GM21390 (cell line): ENCODE measurements at regions not wholly inside any gene's neighbourhood (a gene's known extent, or its start where the extent isn't known, plus 50 kb on each side); places are given as distances from the start of the nearest gene placed in this dataset.

Source experiments
- ATAC-seq: cut with Tn5 transposase; IDR thresholded peaks from one replicate; pipeline ENCODE4 v1.9.1; 2021; ENCODE audit not compliant: unreplicated experiment

DNA sequence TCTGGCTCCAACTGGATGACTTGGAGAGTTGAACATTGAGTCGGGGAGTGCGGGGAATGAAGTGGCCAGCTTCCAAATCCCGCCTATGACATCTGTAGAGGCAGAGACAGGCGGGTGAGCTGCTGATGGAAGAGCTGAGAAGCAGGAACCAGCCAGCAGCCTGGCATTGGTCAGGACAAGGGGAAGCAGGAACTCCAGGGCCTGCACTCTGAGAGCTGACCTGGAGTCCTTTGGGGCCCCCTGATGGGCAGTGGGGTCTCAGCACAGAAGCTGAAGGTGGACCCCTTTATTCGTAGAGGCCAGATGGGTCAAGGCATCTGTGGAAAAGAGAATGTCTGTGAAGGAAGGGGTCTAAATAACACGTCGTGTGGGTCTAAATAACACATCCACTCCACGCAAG lies 57.0 kb downstream of the SEC61G start:
- no peak for ATAC-seq

DNA sequence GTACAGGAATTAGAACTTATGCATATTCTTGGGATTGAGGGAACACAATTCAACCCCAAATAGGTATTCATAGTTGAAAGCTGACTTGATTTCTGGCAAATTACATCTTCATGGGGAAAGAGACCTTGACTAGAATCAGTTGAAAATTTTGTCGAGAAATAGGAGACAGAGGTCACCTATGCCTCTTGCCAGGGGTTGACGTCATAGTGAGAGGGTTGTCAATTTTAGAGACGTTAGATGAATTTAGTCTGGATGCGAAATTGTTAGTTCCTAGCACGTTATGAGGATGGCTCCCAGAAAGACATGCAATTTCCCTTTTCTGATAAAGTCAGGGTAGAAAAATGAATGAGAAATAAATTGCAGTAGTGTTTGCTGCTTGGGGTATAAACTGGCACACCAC lies 59.3 kb downstream of the SEC61G start:
- ATAC-seq, result no peak

DNA sequence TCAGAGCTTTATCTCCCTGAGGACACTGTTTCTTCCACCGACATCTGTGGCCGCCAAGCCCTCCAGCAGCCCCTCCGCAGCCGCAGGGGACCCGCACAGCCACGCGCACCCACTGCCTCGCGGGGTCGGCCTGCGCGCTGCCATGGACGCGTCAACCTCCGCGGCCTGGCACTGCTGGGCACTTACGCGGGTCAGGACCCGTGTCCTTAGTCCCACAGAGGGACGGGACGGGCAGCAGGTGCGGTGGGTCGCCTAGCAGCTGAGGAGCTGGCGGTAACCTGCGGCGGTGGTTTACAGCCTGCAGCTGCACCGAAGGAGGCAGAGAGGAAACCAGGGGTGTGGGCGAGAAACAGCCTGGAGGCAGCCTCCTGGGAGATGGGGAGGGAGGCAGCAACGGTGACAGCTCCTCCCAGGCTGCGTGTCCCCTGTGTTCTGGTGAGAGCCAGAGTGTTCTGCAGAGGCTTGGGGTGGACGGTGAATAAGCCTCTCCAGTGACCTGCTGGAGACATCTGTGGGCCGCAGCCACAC lies 61.3 kb downstream of the SEC61G start:
- no peak for ATAC-seq

DNA sequence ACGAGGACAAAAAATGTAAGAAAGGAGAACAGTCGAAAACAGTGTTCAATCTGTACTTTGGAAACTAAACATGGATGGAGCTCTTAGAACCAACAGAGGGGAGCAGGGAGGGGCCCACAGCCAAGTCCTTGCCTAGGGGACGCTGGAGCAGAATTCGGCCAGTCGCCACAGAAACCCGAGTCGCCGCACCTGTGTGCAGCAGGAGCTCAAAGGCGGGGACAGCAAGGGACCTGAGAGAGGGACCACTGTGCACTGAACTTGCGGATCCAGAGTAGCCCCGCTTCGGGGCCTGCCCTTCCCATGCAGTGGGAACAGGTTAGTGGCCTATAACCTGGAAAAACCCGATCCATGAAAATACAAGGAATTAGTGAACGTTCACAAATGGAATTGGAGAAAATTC lies 68.1 kb downstream of the SEC61G start:
- no peak for ATAC-seq

DNA sequence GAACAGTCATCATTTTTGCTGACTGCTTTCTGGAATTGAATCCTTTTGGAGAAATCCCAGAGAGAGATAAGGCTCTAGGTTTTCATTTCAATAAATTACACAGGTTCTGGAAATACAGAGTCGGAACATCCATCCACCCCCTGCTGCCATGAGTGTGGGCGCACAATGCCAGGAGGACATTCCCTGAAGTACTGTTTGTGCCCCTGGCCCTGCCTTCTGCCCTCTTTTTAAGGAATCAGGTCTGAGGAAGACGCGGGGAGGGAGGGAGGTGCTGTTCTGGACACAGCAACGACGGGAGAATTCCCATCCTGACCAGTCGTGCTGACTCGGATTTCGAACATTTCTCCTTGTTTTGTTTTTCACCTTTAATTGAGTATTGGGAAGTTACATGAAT lies 69.0 kb downstream of the SEC61G start:
- ATAC-seq, result no peak

DNA sequence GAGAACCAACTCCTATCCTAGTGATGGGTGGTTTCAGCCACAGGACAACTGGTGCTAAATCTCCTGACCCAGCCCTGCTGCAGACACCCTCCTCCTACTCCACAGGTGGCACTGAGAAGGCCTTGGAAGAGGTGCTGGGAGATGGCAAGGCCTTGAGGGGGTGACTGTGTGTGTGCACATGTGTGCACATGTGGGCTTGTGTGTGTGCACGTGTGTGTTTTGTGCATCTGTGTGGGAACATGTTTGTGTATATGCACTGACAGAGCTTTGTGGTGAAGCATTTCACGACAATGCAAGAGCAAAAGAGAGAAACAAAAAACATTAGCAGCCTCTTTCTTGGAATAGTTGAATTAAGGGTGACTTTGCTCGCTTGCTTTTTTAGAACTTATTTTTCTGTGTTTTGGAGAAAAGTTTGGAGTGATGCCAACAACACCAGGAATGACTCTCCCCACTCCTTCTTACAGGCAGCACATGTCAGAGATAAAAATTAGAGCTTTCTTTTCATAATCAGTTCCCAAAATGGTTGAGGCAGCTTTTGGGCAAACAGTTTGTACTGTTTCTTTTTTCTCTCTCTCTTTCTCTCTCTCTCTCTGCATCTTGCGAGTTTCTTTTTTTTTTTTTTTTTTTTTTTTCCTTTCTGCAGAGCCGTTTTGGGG lies 69.5 kb downstream of the SEC61G start:
- no peak for ATAC-seq

DNA sequence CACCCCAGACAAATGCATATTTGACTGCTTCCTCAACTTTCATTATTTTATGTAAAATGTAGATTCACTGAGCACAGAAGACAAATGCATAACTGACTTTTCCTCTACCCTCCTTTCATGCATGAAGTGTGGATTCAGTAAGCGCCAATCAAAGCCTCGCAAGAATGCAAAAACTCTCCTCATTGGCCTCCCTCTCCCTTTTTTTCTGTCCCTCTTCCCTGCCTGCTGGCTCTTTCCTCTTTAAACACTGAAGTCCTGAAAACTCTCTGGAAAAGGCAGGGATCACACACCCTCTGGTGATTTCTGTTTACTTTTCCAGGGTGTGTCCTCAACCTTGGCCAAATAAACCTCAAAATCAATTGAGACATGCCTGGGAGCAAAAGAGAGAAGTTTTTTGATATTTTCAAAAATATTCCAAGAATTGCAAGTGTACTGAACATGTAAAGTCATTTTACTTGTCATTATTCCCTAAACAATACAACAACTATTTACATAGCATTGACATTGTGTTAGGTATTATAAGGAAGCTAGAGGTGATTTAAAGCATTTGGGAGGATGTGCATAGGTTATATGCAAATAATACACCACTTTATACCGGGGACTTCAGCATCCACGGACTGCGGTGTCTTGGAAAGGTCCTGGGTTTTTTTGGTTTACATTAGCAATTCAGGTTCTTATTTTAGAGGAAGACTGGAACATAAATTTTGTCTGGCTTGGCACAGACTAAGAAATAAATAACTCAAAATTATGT lies 71.4 kb downstream of the SEC61G start:
- ATAC-seq, result no peak

DNA sequence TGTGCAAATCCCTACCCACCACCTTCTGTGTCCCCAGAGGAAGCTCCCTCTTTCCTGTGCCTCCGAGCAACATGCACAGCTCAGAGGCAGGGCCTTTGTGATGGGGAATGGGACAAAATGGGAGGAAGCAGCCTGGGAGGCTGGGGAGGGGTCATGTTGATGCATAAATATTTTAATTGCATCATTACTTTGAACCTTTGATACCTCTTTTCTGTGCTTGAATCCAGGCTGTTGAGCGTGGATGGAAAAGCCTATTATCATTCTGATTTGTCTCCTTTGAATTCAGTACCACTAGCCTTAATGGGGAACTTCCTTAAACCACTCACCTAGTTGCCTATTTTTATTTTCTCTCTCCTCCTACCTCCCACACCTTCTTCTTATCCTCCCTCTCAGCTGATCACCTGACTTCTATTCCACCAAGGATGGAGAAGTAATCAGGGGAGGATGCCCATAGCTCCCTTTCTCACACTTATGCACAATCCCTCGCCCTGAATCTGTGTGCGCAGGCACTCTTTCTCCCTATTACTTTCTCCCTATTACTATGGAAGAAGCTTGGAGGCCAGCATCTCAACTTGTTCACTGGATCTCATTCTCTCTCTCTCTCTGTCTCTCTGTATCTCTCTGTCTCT lies 78.5 kb downstream of the SEC61G start:
- no peak for ATAC-seq

DNA sequence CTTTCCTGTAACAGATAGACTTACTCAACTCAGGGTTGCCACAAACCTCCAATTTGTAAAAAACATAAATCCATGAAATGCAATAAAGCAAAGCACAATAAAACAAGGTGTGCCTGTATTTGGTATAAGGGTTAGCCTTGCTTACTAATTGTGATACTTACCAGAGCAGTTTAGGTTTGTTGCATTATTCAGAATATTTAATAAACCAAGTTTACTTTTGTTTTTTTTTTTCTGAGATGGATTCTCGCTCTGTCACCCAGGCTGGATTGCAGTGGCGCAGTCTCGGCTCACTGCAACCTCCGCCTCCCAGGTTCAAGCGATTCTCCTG lies 79.6 kb downstream of the SEC61G start:
- no peak for ATAC-seq

DNA sequence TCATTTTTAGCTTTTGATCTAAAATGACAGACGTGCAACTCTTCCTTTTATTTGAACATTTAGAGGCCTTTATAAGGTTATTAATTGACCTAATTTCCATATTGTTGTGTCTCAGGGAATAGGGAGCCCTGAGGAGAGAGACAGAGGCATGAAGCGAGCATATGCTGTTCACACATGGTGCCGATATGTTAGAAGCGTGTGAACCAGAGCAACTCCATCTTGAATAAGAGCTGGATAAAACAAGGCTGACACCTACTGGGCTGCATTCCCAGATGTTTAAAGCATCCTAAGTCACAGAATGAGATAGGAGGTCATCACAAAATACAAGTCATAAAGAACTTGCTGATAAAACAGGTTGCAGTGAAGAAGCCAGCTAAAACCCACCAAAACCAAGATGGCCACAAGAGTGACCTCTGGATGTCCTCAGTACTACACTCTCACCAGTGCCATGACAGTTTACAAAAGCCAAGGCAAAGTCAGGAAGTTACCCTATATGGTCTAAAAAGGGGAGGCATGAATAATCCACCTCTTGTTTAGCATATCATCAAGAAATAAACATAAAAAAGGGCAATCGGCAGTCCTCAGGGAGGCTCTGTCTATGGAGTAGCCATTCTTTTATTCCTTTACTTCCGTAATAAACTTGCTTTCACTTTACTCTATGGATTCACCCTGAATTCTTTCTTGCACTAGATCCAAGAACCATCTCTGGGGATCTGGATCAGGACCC lies 80.1 kb downstream of the SEC61G start:
- ATAC-seq, result no peak

DNA sequence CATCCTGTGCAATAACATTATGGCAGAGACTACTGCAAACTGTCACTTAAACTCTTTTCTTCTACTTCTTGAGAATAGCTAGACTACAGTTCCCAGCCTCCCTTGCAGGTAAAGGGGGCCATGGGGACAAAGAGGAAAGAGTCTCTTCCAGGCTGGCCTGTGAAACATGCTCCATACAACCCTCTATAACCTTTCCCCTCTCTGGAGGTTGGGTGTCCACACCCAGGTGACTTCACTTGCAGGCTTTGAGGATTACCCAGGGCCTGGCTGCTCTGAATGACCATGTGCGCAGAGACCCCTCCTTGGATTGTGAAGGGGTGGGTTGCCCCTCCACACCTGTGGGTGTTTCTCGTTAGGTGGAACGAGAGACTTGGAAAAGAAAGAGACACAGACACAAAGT lies 84.1 kb downstream of the SEC61G start:
- ATAC-seq, result no peak

DNA sequence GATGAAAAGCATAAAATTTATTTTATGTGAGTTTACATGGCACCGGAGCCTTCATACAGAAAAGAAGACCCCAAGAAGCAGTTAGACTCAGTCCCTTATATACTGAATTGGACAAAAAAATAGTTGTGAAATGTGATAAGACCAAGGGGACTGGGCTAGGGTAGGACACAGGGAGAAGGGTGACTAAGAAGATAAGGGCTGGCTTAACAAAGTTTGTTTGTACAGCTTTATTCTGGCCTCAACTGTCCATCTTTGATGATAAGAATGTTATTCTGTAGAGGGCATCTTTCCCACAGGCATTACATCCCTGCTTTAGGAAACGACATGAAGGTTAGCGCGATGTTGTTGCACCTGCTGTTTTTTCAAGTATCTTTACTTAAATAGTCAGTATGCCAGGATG lies 86.5 kb downstream of the SEC61G start:
- ATAC-seq, result no peak

DNA sequence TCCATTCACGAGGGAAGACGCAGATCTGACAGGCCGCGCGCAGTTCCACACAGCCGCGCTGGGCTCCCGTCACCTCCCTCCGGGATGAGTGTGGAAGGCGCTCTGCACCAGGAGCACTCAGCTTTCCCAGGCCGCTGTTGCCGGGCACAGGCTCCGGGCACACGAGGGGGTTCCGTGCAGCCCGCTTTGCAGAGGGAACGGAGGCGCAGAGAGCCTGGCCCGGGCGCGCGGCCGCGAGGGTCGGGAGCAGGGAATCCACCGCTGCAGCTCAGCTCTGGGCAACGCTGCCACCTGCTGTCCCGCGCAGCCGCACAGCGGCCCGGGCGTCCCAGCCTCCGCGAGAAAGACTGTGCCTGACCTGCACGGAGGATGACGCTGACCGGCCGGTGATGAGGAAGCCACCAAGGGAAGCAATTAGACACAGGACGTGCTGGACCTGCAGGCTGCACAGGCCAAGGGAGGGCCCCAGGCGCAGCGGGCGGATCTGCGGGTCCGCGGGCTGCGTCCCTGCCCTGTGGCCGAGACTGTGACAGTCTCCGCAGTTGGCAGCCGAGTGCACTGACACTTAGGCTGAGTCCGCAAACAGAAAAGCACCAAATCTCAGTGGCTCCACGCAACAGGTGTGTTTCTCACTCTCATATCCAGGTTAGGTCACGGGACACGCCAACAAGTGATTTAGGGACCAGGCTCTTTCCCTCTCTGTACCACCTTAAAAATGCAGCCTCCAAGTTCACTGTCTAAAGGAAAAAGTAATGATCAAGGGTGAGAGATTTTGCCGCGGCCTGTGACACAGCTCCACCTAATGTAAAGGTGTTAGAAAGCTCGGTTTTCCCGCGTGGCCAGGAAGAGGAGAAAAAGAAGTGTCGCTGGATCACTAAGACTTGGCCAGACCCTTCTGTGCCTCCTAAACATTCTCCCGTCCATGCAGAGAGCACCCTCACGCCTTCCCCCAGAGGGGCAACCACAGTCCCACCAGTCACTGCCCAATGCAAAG lies 94.5 kb downstream of the SEC61G start:
- peak; percentile 72 for ATAC-seq

DNA sequence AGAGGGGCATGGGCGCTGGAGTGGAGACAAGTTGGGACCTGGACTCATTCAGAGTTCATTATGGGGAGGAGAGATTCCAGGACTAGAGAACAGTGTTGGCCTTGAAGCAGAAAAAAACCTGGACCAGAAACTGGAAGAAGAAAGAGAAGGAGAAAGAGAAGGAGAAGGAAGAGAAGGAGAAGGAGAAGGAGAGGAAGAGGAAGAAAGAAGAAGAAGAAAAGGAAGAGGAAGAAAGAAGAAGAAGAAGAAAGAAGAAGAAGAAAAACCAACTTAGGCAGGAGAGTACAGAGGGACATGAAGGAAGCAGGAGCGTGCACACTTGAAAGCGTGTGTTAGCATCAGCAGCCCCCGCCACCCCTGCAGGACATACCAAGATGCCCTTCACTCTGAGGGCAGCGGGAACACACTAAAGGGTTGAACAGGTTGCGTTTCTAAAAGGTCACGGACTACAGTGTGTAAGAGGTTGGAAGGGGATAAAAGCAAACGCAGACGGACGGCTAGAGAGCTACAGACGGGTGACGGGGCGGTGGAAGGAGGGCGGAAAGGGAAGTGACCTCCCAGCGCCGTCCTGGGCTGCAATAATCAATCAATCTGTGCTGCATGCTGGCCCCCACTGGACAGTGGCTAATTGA lies 95.3 kb downstream of the SEC61G start:
- ATAC-seq, result no peak

DNA sequence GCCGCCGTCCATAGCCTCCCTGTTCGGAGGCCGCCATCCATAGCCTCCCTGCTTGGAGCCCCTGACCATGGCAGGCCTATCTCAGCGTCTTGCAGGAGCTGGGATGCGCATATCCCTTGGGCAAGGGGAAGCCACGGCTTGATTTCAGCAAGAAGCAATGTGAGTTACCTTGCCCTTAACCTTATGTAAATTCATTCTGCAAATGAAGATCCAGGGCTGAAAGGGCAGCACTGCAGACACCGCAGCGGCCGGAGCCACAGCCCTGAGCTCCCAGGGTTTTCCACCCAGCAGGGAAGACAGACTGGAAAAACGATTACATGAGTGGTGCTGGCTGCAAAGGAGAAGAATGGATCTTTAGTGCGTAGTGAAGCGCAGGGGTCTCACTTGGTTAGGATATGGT lies 95.8 kb downstream of the SEC61G start:
- ATAC-seq, result no peak

DNA sequence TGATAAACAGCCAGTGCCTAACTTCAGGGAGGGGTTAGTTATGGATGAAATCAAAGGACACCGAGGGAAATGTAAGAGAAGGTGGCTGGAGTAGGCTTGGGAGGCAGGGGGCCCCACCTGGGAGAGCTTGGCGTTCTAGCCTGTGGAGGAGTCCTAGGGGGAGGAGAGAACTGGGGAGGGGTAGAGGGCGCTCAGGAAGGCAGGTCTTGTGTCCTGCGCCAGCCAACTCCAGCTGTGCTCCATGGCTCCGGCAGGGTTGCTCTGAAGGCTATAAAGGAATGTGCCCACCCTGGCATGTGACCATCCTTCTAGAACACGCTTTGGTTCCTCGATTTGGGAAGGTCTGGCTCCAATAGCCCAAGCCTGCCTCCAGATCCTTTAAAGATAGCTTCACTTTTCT lies 96.3 kb downstream of the SEC61G start:
- no peak for ATAC-seq

DNA sequence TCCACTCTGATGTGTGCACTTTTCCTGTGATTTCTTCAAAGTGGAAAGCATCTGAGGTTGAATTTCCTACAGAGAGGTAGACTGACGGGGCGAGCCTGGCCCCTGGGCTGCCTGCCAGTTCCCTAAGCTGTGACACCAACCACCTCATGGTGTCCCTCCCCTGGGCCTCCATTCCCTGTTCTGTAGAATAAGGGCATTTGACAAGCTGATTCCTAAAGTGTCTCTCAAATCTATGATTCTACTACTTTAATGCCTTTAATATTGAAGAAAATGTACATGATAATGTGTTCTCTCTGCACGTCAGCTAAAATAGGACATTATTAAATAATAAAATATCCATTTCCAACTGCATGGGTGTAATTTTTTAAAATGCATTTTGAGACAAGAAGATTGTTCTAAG lies 105.1 kb downstream of the SEC61G start:
- no peak for ATAC-seq

DNA sequence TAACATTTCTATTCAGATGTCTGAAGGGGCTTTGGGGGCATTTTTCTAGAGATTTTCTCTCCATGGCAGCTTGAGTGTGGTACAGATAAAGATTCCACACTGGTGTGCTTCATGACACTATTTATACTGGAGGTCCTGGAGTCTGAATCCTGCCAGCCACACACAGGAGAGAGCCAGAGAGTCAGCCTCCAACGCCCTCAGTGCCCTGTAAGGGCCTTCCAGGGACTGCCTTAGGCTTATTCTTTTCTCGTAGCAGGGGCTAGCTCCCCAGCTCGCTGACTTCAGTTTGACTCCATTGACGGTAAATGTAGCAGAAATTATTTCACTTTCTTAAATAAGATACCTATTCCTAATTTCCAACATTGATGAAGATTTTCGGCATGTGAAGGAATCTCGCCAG lies 100.9 kb downstream of the VSTM2A start:
- no peak for ATAC-seq

DNA sequence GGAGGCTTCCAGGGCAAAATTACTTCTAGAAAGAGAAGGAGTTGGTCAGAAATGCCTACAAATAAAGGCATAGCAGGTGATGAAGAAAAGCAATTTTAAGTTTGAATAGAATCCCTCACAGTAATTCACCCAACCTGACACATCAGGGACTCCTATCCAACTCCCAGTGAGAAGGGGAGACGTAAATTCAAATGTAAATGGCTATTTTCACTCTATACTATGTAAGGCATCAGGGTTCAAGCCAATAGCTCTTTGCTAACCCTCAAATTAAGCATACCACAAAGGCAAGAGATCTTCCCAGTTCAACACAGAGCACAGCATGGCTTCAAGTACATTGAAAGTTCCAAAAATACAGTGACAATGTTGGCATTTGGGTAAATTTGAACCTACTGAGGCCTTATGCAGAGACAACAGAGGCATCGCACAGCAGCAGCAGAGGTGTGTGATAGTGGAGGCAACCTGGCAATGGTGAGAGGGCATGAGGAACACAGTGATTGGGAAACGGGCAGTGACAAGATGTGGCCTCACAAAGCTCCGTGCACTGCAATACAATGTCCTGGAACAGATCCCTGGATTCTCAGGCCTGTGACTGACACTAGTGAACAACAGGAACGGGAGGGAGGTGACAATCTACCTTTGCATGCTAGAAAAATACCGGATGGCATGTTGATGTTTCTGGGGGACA lies 95.7 kb downstream of the VSTM2A start:
- no peak for ATAC-seq
